ENCODE measurements at regions not wholly inside any gene's neighbourhood (a gene's known extent, or its start where the extent isn't known, plus 50 kb on each side); places are given as distances from the start of the nearest gene placed in this dataset.

DNA sequence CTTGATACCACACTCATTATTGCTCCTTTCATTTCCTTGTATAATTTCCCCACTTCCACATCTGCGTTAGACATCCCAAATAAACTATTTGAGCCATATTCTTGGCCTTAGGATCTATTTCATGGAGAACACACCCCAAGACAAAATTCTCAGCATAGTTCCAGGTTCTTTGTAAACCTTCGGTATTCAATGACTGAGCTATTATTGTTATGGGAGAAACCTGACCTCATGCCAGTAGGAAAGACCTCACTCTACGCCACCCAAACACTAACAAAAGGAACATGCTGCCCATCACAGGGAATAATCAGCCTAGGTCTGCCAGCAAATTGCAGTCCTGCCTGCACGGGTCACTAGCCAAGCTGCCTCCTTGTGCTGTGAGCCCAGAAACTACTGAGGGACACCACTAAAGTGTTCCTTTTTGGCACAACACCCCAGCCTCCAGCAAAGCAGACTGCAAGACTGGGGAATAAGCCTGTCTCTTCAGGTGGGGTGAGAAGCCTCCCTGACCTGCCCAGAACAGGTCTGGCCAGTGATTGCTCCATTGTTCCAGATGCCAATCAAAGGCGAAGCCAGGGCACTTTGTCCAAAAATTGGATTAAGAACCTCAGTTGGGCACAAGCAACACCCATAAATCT is 371.8 kb downstream of the MAFB start:
- ChIA-PET POLR2A (no interaction called here), CTCF (no interaction called here)
- no peak for TF ChIP-seq ZNF394 (tag by site-specific recombination; IDR thresholded peaks at IDR 0.05; ENCODE audit: borderline replicate concordance)
- no peak for TF ChIP-seq EGR2 (tag by site-specific recombination; IDR thresholded peaks at IDR 0.05; ENCODE audit: low read depth)
- TF ChIP-seq OVOL3 (tag by site-specific recombination; IDR thresholded peaks at IDR 0.05) = no peak
- no peak for TF ChIP-seq ZNF626 (tag by site-specific recombination; IDR thresholded peaks at IDR 0.05)
- no peak for TF ChIP-seq ZNF138 (tag by site-specific recombination; IDR thresholded peaks at IDR 0.05; ENCODE audit: borderline replicate concordance)
- no peak for TF ChIP-seq ZNF148 (tag by site-specific recombination; IDR thresholded peaks at IDR 0.05; ENCODE audit: borderline replicate concordance)
- TF ChIP-seq, protein P1, sequence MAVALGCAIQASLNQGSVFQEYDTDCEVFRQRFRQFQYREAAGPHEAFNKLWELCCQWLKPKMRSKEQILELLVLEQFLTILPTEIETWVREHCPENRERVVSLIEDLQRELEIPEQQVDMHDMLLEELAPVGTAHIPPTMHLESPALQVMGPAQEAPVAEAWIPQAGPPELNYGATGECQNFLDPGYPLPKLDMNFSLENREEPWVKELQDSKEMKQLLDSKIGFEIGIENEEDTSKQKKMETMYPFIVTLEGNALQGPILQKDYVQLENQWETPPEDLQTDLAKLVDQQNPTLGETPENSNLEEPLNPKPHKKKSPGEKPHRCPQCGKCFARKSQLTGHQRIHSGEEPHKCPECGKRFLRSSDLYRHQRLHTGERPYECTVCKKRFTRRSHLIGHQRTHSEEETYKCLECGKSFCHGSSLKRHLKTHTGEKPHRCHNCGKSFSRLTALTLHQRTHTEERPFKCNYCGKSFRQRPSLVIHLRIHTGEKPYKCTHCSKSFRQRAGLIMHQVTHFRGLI (tag by site-specific recombination; IDR thresholded peaks at IDR 0.05) = no peak
- no peak for TF ChIP-seq ZNF335 (tag by site-specific recombination; conservative IDR thresholded peaks at IDR 0.05)
- TF ChIP-seq ZNF670 (tag by site-specific recombination; IDR thresholded peaks at IDR 0.05; ENCODE audit: low read depth) = no peak
- Histone ChIP-seq H3K9me3 (ENCODE audit: control insufficient read depth, insufficient read depth, low read depth, low read length) (no peaks in the 10 kb centered on the region), H3K4me1 (ENCODE audit: control insufficient read depth, insufficient read depth, low read length) (no peaks in the 10 kb centered on the region), H3K36me3 (ENCODE audit: control insufficient read depth in 2 of 2, insufficient read depth in 1 of 2, low read length in 2 of 2) (no peaks in the 10 kb centered on the region), H3K4me3 (ENCODE audit: low read depth, low read length) (no peak overlapping the region), H3K27ac (ENCODE audit: extremely low read depth, low read depth, low read length) (no peak overlapping the region)

GRCh38 chr20:40314278-40314677 is 374.8 kb downstream of the MAFB start:
- no peaks in the 10 kb centered on the region for H3K9me3 ChIP-seq (ENCODE audit: control insufficient read depth, insufficient read depth, low read depth, low read length)
- ChIA-PET CTCF (interaction anchor here (0.5 to 0.7 kb wide), 4 partner anchors 42 to 822 kb away, joined by 3 to 6 read pairs (median 4); no protein-coding TSS in a partner anchor), POLR2A (no interaction called here)
- no peak overlapping the region for H3K27ac ChIP-seq (ENCODE audit: extremely low read depth, low read depth, low read length)
- no peaks in the 10 kb centered on the region for H3K4me1 ChIP-seq (ENCODE audit: control insufficient read depth, insufficient read depth, low read length)
- TF ChIP-seq ZNF169 (tag by site-specific recombination; IDR thresholded peaks at IDR 0.05) = no peak
- no peak for TF ChIP-seq ZNF335 (tag by site-specific recombination; conservative IDR thresholded peaks at IDR 0.05)
- no peak for TF ChIP-seq REPIN1 (tag by site-specific recombination; IDR thresholded peaks at IDR 0.05; ENCODE audit: low read depth)
- no peak for TF ChIP-seq ZNF701 (tag by site-specific recombination; IDR thresholded peaks at IDR 0.05)
- TF ChIP-seq ZNF530 (tag by site-specific recombination; IDR thresholded peaks at IDR 0.05; ENCODE audit: low read depth) = no peak
- TF ChIP-seq ZFP41 (tag by site-specific recombination; IDR thresholded peaks at IDR 0.05; ENCODE audit: borderline replicate concordance) = no peak
- TF ChIP-seq ZNF350 (tag by site-specific recombination; IDR thresholded peaks at IDR 0.05) = no peak
- TF ChIP-seq HOXD13 (CRISPR knock-in tag; IDR thresholded peaks at IDR 0.05; ENCODE audit: borderline replicate concordance) = no peak
- TF ChIP-seq ZNF280C (tag by site-specific recombination; IDR thresholded peaks at IDR 0.05) = no peak
- no peak for TF ChIP-seq ZNF747 (tag by site-specific recombination; IDR thresholded peaks at IDR 0.05)
- TF ChIP-seq ZNF792 (tag by site-specific recombination; IDR thresholded peaks at IDR 0.05) = no peak
- TF ChIP-seq ZNF112 (tag by site-specific recombination; IDR thresholded peaks at IDR 0.05) = no peak
- no peak for TF ChIP-seq FEZF1 (tag by site-specific recombination; IDR thresholded peaks at IDR 0.05)
- TF ChIP-seq ELK4 (IDR thresholded peaks at IDR 0.05; ENCODE audit: borderline replicate concordance, low read depth, low read length) = no peak
- TF ChIP-seq EGR2 (tag by site-specific recombination; IDR thresholded peaks at IDR 0.05; ENCODE audit: low read depth) = no peak
- no peak for TF ChIP-seq BCL11B (tag by site-specific recombination; IDR thresholded peaks at IDR 0.05; ENCODE audit: low read depth)
- H3K4me3 ChIP-seq (ENCODE audit: low read depth, low read length) = no peak overlapping the region
- no peaks in the 10 kb centered on the region for H3K36me3 ChIP-seq (ENCODE audit: control insufficient read depth in 2 of 2, insufficient read depth in 1 of 2, low read length in 2 of 2)

All from HEK293 (cell line).